ENCODE measurements at regions not wholly inside any gene's neighbourhood (a gene's known extent, or its start where the extent isn't known, plus 50 kb on each side); places are given as distances from the start of the nearest gene placed in this dataset.

- no peak for TF ChIP-seq CTCF (IDR thresholded peaks at IDR 0.05)
- no peak for TF ChIP-seq POLR2A (IDR thresholded peaks at IDR 0.05; ENCODE audit: low read depth)
Observed at GRCh38 chr2:49661809-49662208, 507.5 kb upstream of the FSHR start.

Data from esophagus muscularis mucosa (tissue), 3 donors.